H9 (cell line): ENCODE measurements at regions not wholly inside any gene's neighbourhood (a gene's known extent, or its start where the extent isn't known, plus 50 kb on each side); places are given as distances from the start of the nearest gene placed in this dataset.

Experiments
- DNase-seq: peaks from one replicate; pipeline ENCODE4 v3.0.0-alpha.2; 2017
- H2AFZ ChIP-seq: one replicate; pipeline ENCODE4 v1.6.1; 2013; ENCODE audit warnings: mild to moderate bottlenecking, low read length, control low read depth, moderate library complexity
- H2AK5ac ChIP-seq: 2 replicates; pipeline ENCODE4 v1.6.1; 2013; ENCODE audit warnings: low read length, control low read depth, mixed read lengths; ENCODE audit not compliant: insufficient read length
- H2BK120ac ChIP-seq: one replicate; pipeline ENCODE4 v1.6.1; 2013; ENCODE audit warnings: low read depth, mild to moderate bottlenecking, low read length, control low read depth, inconsistent platforms; ENCODE audit not compliant: poor library complexity, severe bottlenecking
- H2BK12ac ChIP-seq: 2 replicates; pipeline ENCODE4 v1.6.1; 2013; ENCODE audit warnings: low read length, control low read depth, mixed read lengths, low read depth; ENCODE audit not compliant: insufficient read length
- H2BK15ac ChIP-seq: 2 replicates; pipeline ENCODE4 v1.6.1; 2013; ENCODE audit warnings: low read depth, low read length, control low read depth
- H2BK20ac ChIP-seq: one replicate; pipeline ENCODE4 v1.6.1; 2013; ENCODE audit warnings: low read depth, mild to moderate bottlenecking, low read length, control low read depth, inconsistent platforms; ENCODE audit not compliant: poor library complexity, severe bottlenecking
- H2BK5ac ChIP-seq: 2 replicates; pipeline ENCODE4 v1.6.1; 2013; ENCODE audit warnings: low read length, control low read depth, mixed read lengths; ENCODE audit not compliant: insufficient read length
- H3K14ac ChIP-seq: 2 replicates; pipeline ENCODE4 v1.6.1; 2013; ENCODE audit warnings: low read length, control low read depth; ENCODE audit not compliant: insufficient read depth
- H3K18ac ChIP-seq: 2 replicates; pipeline ENCODE4 v1.6.1; 2013; ENCODE audit warnings: low read depth, mild to moderate bottlenecking, mixed read lengths, low read length, control low read depth; ENCODE audit not compliant: insufficient read length
- H3K23ac ChIP-seq: 2 replicates; pipeline ENCODE4 v1.6.1; 2013; ENCODE audit warnings: low read length, control low read depth, mixed read lengths, low read depth; ENCODE audit not compliant: insufficient read length
- H3K23me2 ChIP-seq: 2 replicates; pipeline ENCODE4 v1.6.1; 2013; ENCODE audit warnings: low read depth, mild to moderate bottlenecking, mixed read lengths, low read length, control low read depth; ENCODE audit not compliant: insufficient read length, poor library complexity, severe bottlenecking
- H3K27ac ChIP-seq: 2 replicates; pipeline ENCODE4 v1.5.1; 2013; ENCODE audit warnings: low read length, control low read depth, mixed read lengths, low read depth; ENCODE audit not compliant: insufficient read length
- H3K27me3 ChIP-seq: 2 replicates; pipeline ENCODE4 v1.6.1; 2013; ENCODE audit warnings: low read length, control low read depth, inconsistent platforms; ENCODE audit not compliant: insufficient read depth
- H3K4ac ChIP-seq: 2 replicates; pipeline ENCODE4 v1.6.1; 2013; ENCODE audit warnings: low read depth, mild to moderate bottlenecking, control low read depth, inconsistent platforms, low read length, moderate library complexity
- H3K4me1 ChIP-seq: 2 replicates; pipeline ENCODE4 v1.6.1; 2013; ENCODE audit warnings: low read length, control low read depth, inconsistent platforms; ENCODE audit not compliant: insufficient read depth
- H3K4me2 ChIP-seq: 2 replicates; pipeline ENCODE4 v1.6.1; 2013; ENCODE audit warnings: low read length, control low read depth, mixed read lengths; ENCODE audit not compliant: insufficient read length, insufficient read depth
- H3K56ac ChIP-seq: 2 replicates; pipeline ENCODE4 v1.6.1; 2013; ENCODE audit warnings: low read depth, mild to moderate bottlenecking, mixed read lengths, low read length, control low read depth; ENCODE audit not compliant: insufficient read length
- H3K79me1 ChIP-seq: 2 replicates; pipeline ENCODE4 v1.6.1; 2013; ENCODE audit warnings: low read depth, mild to moderate bottlenecking, moderate library complexity, low read length, control low read depth, inconsistent platforms; ENCODE audit not compliant: insufficient read depth, poor library complexity, severe bottlenecking
- H3K79me2 ChIP-seq: 2 replicates; pipeline ENCODE4 v1.6.1; 2013; ENCODE audit warnings: low read length, control low read depth, inconsistent platforms; ENCODE audit not compliant: insufficient read depth
- H3K9ac ChIP-seq: 2 replicates; pipeline ENCODE4 v1.6.1; 2013; ENCODE audit warnings: low read length, control low read depth, mixed read lengths; ENCODE audit not compliant: insufficient read length; ENCODE audit errors: extremely low read depth
- H3K9me3 ChIP-seq: one replicate; pipeline ENCODE4 v1.6.1; 2013; ENCODE audit warnings: low read depth, low read length, inconsistent platforms; ENCODE audit not compliant: control insufficient read depth
- H3T11ph ChIP-seq: one replicate; pipeline ENCODE4 v1.6.1; 2013; ENCODE audit warnings: mild to moderate bottlenecking, low read length, control low read depth, inconsistent platforms
- H4K20me1 ChIP-seq: one replicate; pipeline ENCODE4 v1.6.1; 2013; ENCODE audit not compliant: control insufficient read depth, insufficient read length, insufficient read depth
- H4K5ac ChIP-seq: 2 replicates; pipeline ENCODE4 v1.6.1; 2013; ENCODE audit warnings: low read depth, mild to moderate bottlenecking, mixed read lengths, low read length, control low read depth; ENCODE audit not compliant: insufficient read length
- H4K8ac ChIP-seq: replicated peaks from 2 replicates; pipeline ENCODE4 v1.6.1; 2013; ENCODE audit warnings: low read length, control low read depth, mixed read lengths, low read depth; ENCODE audit not compliant: insufficient read length
- H4K91ac ChIP-seq: 2 replicates; pipeline ENCODE4 v1.6.1; 2013; ENCODE audit warnings: low read depth, mild to moderate bottlenecking, moderate library complexity, mixed read lengths, low read length, control low read depth; ENCODE audit not compliant: insufficient read length
- H3K27ac Mint-ChIP-seq, 3 experiments: 2 replicates in 2 of 3; 3 replicates in 1 of 3; pipeline ENCODE4 v1.8.0; 2020 to 2021; ENCODE audit warnings: mixed read lengths in 3 of 3, mild to moderate bottlenecking in 1 of 3, moderate library complexity in 1 of 3
- H3K27me3 Mint-ChIP-seq: 2 replicates; pipeline ENCODE4 v1.8.0; 2021; ENCODE audit warnings: low read depth, mild to moderate bottlenecking, moderate library complexity, mixed read lengths
- H3K36me3 Mint-ChIP-seq, 3 experiments: 2 replicates in 2 of 3; 3 replicates in 1 of 3; pipeline ENCODE4 v1.8.0; 2020 to 2021; ENCODE audit warnings: low read depth in 3 of 3, mixed read lengths in 3 of 3; ENCODE audit not compliant: insufficient read depth in 1 of 3
- H3K4me1 Mint-ChIP-seq, 2 experiments: 2 replicates each; pipeline ENCODE4 v1.8.0; 2020; ENCODE audit warnings: mixed read lengths in 2 of 2
- H3K4me3 Mint-ChIP-seq, 2 experiments: 2 replicates in 1 of 2; 3 replicates in 1 of 2; pipeline ENCODE4 v1.8.0; 2020 to 2021; ENCODE audit warnings: mild to moderate bottlenecking in 2 of 2, mixed read lengths in 2 of 2, moderate library complexity in 1 of 2
- H3K9me3 Mint-ChIP-seq, 2 experiments: 2 replicates in 1 of 2; 3 replicates in 1 of 2; pipeline ENCODE4 v1.8.0; 2020; ENCODE audit warnings: mild to moderate bottlenecking in 2 of 2, mixed read lengths in 2 of 2, moderate library complexity in 1 of 2
- CTCF ChIP-seq: fragments of 200-600 bp; sonication (generic); conservative IDR thresholded peaks from 3 replicates; pipeline ENCODE4 v1.8.0; 2021; ENCODE audit warnings: antibody characterized with exemption, mild to moderate bottlenecking
- WGBS: extraction: QIAGEN DNeasy Blood & Tissue Kit; methylation state at CpG from one replicate; pipeline ENCODE4 v1.1.7; 2013; ENCODE audit warnings: missing lambda C conversion rate, low lambda C conversion rate, mixed read lengths; ENCODE audit not compliant: insufficient read length; ENCODE audit errors: extremely low coverage; 5-methylcytosine and 5-hydroxymethylcytosine counted together

- Histone ChIP-seq H3K18ac (no peak overlapping the region), H3K27me3 (no peaks in the 10 kb centered on the region), H3T11ph (no peak overlapping the region), H2BK20ac (no peak overlapping the region), H3K4ac (no peak overlapping the region), H3K79me1 (no peaks in the 10 kb centered on the region), H2BK120ac (no peak overlapping the region), H2BK15ac (no peak overlapping the region), H3K79me2 (no peaks in the 10 kb centered on the region), H4K5ac (no peak overlapping the region), H3K56ac (no peak overlapping the region), H2BK5ac (no peak overlapping the region), H2AK5ac (no peak overlapping the region), H4K8ac (no peak overlapping the region), H3K9me3 (no peaks in the 10 kb centered on the region), H3K14ac (no peak overlapping the region; the same call in 1 of the 2 replicates), H3K23me2 (peaks cover 4% of the 10 kb centered on the region), H3K4me1 (no peaks in the 10 kb centered on the region), H2BK12ac (no peak overlapping the region), H4K20me1 (no peaks in the 10 kb centered on the region), H3K23ac (no peak overlapping the region), H2AFZ (no peak overlapping the region), H3K9ac (no peak overlapping the region), H3K27ac (no peak overlapping the region), H4K91ac (no peak overlapping the region), H3K4me2 (no peak overlapping the region)
- no peaks in the 10 kb centered on the region for H3K36me3 Mint-ChIP-seq
- no peak for DNase-seq
- WGBS = no CpG with 5 or more reads among the region's 4 CpGs
- no peaks in the 10 kb centered on the region; a peak in 1 of 5 replicates for H3K9me3 Mint-ChIP-seq
- no peak overlapping the region for H3K27ac Mint-ChIP-seq
- H3K4me1 Mint-ChIP-seq = peaks cover 3 to 7% of the 10 kb centered on the region in 2 experiments; a peak in 3 of 4 replicates
- H3K4me3 Mint-ChIP-seq = no peak overlapping the region
- no peak for TF ChIP-seq CTCF
- no peaks in the 10 kb centered on the region for H3K27me3 Mint-ChIP-seq
These were observed 301.6 kb downstream of the RWDD3 start for GRCh38 chr1:95535614-95536013.
